ENCODE measurements at regions not wholly inside any gene's neighbourhood (a gene's known extent, or its start where the extent isn't known, plus 50 kb on each side); places are given as distances from the start of the nearest gene placed in this dataset.

DNA sequence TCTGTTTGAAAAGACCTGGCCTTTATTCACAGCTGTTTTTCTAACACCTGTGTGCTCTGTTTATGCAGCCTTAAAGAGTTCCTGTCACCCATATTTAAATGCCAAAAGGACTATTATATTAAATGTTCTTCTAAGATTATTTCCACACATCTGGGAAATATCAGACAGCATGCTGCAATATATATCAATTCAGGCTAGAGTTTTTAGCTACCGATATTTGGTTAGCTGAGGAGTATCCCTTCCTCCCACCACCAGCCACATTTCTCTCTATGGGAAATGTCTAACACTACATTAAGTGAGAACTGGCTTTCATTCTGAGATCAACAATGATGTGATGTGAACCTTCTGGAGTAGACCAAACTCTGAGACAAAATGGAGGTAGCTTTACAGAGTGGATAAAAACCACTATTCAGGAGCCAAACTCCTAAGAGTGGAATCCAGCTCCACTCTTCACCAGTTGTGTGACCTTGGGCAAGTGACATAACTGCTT is 509.2 kb downstream of the ZNF608 start (continued):
- TF ChIP-seq, protein P1, sequence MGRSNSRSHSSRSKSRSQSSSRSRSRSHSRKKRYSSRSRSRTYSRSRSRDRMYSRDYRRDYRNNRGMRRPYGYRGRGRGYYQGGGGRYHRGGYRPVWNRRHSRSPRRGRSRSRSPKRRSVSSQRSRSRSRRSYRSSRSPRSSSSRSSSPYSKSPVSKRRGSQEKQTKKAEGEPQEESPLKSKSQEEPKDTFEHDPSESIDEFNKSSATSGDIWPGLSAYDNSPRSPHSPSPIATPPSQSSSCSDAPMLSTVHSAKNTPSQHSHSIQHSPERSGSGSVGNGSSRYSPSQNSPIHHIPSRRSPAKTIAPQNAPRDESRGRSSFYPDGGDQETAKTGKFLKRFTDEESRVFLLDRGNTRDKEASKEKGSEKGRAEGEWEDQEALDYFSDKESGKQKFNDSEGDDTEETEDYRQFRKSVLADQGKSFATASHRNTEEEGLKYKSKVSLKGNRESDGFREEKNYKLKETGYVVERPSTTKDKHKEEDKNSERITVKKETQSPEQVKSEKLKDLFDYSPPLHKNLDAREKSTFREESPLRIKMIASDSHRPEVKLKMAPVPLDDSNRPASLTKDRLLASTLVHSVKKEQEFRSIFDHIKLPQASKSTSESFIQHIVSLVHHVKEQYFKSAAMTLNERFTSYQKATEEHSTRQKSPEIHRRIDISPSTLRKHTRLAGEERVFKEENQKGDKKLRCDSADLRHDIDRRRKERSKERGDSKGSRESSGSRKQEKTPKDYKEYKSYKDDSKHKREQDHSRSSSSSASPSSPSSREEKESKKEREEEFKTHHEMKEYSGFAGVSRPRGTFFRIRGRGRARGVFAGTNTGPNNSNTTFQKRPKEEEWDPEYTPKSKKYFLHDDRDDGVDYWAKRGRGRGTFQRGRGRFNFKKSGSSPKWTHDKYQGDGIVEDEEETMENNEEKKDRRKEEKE (IDR thresholded peaks at IDR 0.05; ENCODE audit: borderline replicate concordance in 1 of 2, control insufficient read depth in 1 of 2, low read depth in 2 of 2, low read length in 1 of 2) = no peak

DNA sequence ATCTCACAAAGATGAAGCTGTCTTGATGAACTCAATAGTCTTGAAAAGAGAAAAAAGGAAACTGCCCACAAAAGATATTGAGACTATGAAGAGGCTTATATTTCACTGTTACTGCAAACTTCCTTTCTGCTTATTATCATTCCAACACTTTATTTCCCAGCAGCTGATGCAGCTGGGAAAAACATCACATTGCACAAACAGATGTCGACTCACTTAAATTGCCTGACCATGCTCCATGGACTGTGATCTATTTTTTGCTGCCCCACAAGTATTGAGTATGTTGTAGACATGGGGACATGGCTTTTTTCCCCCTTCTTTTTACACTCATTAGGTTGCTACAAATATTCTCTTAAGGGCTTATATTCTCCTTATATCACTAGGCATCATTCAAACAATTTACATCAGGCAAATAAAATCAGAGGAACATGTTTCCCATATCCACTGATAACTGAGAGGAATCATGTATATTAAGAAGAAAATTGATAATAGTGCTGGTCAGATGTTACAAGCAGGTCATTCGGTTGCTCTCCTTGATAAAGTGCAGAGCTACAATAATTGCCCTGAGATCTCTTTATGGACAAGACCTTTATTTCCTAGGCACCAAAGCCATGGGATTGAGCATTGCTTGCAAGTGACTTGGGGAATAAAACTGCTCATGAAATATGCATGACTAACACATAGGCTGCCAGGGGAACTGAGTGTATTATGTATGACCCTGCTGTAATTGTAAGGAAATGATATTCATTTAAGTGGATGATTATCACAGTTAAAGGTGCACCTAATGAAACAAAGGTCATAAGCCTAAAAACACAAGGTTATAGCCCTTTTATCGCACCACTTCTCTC is 509.9 kb downstream of the ZNF608 start:
- H2AFZ ChIP-seq (ENCODE audit: low read depth, low read length) = no peak overlapping the region
- CTCF ChIA-PET (ENCODE audit: low intra/inter-chr PET ratio) = no interaction called here

More for the DNA sequence above, 509.9 kb downstream of the ZNF608 start:
- Histone ChIP-seq H3K36me3 (ENCODE audit: control insufficient read depth, insufficient read depth, low read length) (no peaks in the 10 kb centered on the region), H3K4me1 (replicated peaks in 1 of 2; ENCODE audit: control insufficient read depth in 2 of 2, insufficient read depth in 2 of 2, low read length in 2 of 2) (no peaks in the 10 kb centered on the region), H3K9me3 (replicated peaks; ENCODE audit: control insufficient read depth, insufficient read depth, low read depth, low read length) (no peaks in the 10 kb centered on the region), H3K4me3 (no peak overlapping the region), H3K9me1 (ENCODE audit: control insufficient read depth, insufficient read depth, low read length) (no peaks in the 10 kb centered on the region), H3K9ac (ENCODE audit: insufficient read depth in 1 of 2, low read depth in 2 of 2, low read length in 2 of 2) (no peak overlapping the region), H3K27me3 (ENCODE audit: control insufficient read depth in 2 of 2, insufficient read depth in 2 of 2, low read length in 2 of 2) (no peaks in the 10 kb centered on the region), H3K4me2 (ENCODE audit: insufficient read depth, low read length) (no peak overlapping the region), H3K79me2 (ENCODE audit: control insufficient read depth, insufficient read depth, low read length) (no peaks in the 10 kb centered on the region), H3K27ac (ENCODE audit: extremely low read depth, low read depth, low read length) (no peak overlapping the region), H4K20me1 (replicated peaks; ENCODE audit: control insufficient read depth, insufficient read depth, low read length) (no peaks in the 10 kb centered on the region)
- no TSS peak for BruUV-seq (replicated peaks)
- no peak for FAIRE-seq
- DNase-seq (ENCODE audit: extremely low read depth in 1 of 4, low spot score in 3 of 4) = no peak
- TF ChIP-seq MED1 (CRISPR knock-in tag; IDR thresholded peaks at IDR 0.05; ENCODE audit: borderline replicate concordance) (no peak), CBX3 (IDR thresholded peaks at IDR 0.05; ENCODE audit: borderline replicate concordance in 1 of 2, low read length in 2 of 2) (no peak)
- TF ChIP-seq, protein P2, sequence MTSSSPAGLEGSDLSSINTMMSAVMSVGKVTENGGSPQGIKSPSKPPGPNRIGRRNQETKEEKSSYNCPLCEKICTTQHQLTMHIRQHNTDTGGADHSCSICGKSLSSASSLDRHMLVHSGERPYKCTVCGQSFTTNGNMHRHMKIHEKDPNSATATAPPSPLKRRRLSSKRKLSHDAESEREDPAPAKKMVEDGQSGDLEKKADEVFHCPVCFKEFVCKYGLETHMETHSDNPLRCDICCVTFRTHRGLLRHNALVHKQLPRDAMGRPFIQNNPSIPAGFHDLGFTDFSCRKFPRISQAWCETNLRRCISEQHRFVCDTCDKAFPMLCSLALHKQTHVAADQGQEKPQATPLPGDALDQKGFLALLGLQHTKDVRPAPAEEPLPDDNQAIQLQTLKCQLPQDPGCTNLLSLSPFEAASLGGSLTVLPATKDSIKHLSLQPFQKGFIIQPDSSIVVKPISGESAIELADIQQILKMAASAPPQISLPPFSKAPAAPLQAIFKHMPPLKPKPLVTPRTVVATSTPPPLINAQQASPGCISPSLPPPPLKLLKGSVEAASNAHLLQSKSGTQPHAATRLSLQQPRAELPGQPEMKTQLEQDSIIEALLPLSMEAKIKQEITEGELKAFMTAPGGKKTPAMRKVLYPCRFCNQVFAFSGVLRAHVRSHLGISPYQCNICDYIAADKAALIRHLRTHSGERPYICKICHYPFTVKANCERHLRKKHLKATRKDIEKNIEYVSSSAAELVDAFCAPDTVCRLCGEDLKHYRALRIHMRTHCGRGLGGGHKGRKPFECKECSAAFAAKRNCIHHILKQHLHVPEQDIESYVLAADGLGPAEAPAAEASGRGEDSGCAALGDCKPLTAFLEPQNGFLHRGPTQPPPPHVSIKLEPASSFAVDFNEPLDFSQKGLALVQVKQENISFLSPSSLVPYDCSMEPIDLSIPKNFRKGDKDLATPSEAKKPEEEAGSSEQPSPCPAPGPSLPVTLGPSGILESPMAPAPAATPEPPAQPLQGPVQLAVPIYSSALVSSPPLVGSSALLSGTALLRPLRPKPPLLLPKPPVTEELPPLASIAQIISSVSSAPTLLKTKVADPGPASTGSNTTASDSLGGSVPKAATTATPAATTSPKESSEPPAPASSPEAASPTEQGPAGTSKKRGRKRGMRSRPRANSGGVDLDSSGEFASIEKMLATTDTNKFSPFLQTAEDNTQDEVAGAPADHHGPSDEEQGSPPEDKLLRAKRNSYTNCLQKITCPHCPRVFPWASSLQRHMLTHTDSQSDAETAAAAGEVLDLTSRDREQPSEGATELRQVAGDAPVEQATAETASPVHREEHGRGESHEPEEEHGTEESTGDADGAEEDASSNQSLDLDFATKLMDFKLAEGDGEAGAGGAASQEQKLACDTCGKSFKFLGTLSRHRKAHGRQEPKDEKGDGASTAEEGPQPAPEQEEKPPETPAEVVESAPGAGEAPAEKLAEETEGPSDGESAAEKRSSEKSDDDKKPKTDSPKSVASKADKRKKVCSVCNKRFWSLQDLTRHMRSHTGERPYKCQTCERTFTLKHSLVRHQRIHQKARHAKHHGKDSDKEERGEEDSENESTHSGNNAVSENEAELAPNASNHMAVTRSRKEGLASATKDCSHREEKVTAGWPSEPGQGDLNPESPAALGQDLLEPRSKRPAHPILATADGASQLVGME (CRISPR knock-in tag; IDR thresholded peaks at IDR 0.05) = no peak
- ATAC-seq = no peak
- in situ Hi-C loops (cut with MboI) = no loop called here
- POLR2A ChIA-PET = no interaction called here
- WGBS (ENCODE audit: insufficient coverage, low coverage, missing lambda C conversion rate) = 0% methylated on average over 3 of the region's 3 CpGs
- intact Hi-C loops (cut with micrococcal nuclease) = no loop called here

Data from K562 (cell line).